ENCODE measurements at regions not wholly inside any gene's neighbourhood (a gene's known extent, or its start where the extent isn't known, plus 50 kb on each side); places are given as distances from the start of the nearest gene placed in this dataset.
"Not testable (repeated sequence)": the region's sequence is repeated elsewhere in the genome, so short reads cannot be mapped to it uniquely, and the experiment has no call there.

DNA sequence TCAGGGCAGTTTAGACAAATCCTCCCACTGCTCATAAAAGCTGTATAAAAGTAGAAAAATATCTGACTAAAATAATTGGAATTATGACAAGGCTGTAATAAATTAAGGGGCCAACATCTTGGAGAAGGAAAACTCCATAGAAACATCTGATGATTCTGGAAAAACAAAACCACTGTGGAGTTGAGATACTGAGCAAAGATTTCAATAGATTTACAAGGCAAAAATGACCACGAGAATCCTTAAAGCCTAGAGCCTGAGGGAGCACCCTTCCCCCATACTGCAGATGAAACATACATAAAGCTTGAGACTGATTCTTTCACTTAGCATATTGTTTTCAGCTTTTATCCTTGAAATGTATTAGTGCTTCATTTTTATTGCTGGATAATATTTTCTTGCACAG is 286.4 kb upstream of the MMADHC start:
- H3K36me3 Mint-ChIP-seq (ENCODE audit: low read depth), result no peaks in the 10 kb centered on the region
- no peaks in the 10 kb centered on the region for H3K27me3 Mint-ChIP-seq
- H3K9me3 Mint-ChIP-seq, result peaks cover 10% of the 10 kb centered on the region
- no peak overlapping the region for H3K27ac Mint-ChIP-seq
- H3K4me1 Mint-ChIP-seq, result no peaks in the 10 kb centered on the region
- no peak for DNase-seq
- H3K4me3 Mint-ChIP-seq, result no peak overlapping the region
- ATAC-seq, result no peak

DNA sequence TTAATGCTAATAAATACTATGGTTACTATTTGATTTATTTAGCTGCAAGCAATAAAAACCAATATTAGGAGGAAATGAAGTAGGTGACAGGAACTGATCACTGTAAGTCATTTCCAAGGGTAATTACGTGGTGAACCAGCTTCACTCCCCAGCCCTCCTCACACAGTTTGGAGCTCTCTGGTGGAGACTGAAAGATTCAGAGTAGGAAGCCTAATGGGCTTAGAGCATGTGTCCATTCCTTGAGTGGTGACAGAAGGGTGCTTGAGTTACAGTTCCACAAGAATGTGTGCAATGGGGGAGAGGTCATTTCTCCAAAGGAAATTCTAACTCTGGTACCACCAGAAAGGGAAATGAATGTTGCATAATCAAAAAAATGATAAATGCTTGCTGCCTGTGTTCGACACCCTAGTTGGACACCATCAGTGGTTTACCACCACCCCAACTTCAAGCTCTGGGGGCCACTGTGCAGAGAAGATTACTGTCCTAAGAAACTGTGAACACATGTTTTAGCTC is 285.1 kb upstream of the MMADHC start:
- ATAC-seq (no peak), DNase-seq (no peak)
- no peak overlapping the region for H3K4me3 Mint-ChIP-seq
- H3K36me3 Mint-ChIP-seq (ENCODE audit: low read depth), result no peaks in the 10 kb centered on the region
- no peaks in the 10 kb centered on the region for H3K9me3 Mint-ChIP-seq
- H3K4me1 Mint-ChIP-seq, result no peaks in the 10 kb centered on the region
- H3K27me3 Mint-ChIP-seq, result no peaks in the 10 kb centered on the region
- H3K27ac Mint-ChIP-seq, result no peak overlapping the region

DNA sequence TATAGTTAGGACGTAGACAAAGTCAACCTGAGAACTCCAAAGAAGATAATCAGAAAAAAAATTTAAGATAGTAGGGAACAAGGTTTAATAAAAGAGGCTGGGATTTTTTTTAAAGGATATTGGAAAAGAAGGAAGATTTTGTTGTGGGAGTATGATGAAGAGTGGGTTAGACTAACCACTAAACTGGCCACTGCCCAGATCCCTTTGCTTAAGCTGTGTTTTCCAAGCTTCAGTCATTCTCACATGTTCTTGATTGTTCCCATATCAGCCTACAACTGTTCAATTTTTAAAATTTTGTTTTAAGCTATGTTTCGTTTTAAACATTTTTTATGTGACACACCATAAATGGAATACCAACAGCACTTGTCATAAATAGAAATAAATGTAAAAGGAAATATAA is 284.5 kb upstream of the MMADHC start:
- H3K36me3 Mint-ChIP-seq (ENCODE audit: low read depth), result no peaks in the 10 kb centered on the region
- no peaks in the 10 kb centered on the region for H3K27me3 Mint-ChIP-seq

DNA sequence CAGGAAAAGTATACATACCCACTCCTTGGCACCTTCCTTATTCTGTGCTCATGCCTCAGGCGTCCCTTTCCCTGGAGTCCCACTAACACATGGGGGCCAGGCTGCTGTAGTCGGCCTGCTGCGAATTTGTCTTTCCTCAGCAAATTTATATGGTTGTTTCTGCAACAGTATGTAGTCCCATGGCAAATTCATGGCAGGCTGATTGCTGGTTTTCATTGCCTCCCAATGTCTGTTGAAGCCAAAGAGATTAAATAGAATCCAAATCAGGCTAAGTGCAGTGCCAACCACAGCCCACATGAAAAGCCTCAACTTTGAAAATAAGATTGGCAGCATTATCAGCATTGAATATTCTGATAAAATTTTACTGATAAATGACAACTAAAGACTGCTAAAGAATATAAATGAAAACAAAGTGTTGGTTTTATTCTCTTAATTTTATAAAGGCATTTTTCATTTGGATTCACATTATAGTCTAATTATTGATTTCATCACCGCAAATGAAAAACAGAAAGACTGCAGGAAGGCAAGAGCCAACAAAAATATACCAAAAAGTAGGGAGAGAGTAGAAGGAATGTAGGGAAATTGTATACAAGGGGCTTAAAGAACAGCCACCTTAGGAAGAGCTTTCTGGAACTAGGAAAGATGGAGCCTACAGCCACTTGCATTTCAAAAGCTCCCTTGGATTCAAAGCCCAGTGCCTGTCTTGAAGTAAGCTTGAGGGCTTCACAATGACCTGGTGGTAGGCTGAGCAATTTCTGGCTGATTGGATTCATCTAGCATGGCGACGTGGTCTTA is 283.7 kb upstream of the MMADHC start:
- Mint-ChIP-seq H3K36me3 (ENCODE audit: low read depth) (no peaks in the 10 kb centered on the region), H3K27me3 (no peaks in the 10 kb centered on the region), H3K4me1 (no peaks in the 10 kb centered on the region), H3K9me3 (peaks cover 5% of the 10 kb centered on the region), H3K27ac (no peak overlapping the region), H3K4me3 (no peak overlapping the region)
- no peak for ATAC-seq
- no peak for DNase-seq

More for the DNA sequence above, 284.5 kb upstream of the MMADHC start:
- Mint-ChIP-seq H3K27ac (no peak overlapping the region), H3K4me3 (no peak overlapping the region), H3K4me1 (no peaks in the 10 kb centered on the region), H3K9me3 (peaks cover 4% of the 10 kb centered on the region)
- no peak for ATAC-seq
- no peak for DNase-seq

DNA sequence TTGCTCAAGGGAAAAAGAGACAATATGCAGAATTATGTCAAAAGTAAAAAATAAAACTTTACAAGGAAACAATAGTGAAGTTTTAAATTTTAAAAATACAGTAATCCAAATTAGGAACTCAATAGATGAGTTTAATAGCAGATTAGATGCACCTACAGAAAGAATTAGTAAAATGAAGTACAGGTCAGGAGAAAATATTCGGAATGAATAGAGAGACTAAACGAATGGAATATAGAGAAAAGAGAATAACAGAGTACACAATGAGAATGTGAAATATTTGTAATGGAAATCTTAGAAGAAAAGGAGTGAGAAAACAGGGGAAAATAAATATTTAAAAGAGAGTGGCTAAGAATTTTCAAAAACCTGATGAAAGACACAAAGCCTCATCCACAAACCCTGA is 275.7 kb upstream of the MMADHC start:
- Mint-ChIP-seq H3K9me3 (peaks cover 16% of the 10 kb centered on the region), H3K27me3 (no peaks in the 10 kb centered on the region), H3K4me3 (no peak overlapping the region), H3K27ac (no peak overlapping the region), H3K36me3 (ENCODE audit: low read depth) (no peaks in the 10 kb centered on the region), H3K4me1 (no peaks in the 10 kb centered on the region)
- ATAC-seq (no peak), DNase-seq (no peak)

DNA sequence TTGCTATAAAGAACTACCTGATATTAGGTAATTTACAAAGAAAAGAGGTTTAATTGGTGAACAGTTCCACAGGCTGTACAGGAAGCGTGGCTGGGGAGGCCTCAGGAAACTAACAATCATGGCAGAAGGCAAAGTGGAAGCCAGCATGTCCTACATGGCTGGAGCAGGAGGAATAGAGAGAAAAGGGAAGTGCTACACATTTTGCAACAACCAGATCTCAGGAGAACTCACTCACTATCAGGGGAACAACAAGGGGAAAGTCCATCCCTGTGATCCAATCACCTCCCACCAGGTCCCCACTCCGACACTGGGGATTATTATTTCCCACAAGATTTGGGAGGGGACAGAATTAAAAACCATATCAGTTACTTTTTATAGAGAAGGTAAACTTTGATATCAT is 273.5 kb upstream of the MMADHC start:
- DNase-seq (no peak), ATAC-seq (no peak)
- Mint-ChIP-seq H3K27ac (no peak overlapping the region), H3K4me3 (no peak overlapping the region), H3K9me3 (peaks cover 15% of the 10 kb centered on the region), H3K4me1 (no peaks in the 10 kb centered on the region), H3K27me3 (no peaks in the 10 kb centered on the region), H3K36me3 (ENCODE audit: low read depth) (no peaks in the 10 kb centered on the region)

DNA sequence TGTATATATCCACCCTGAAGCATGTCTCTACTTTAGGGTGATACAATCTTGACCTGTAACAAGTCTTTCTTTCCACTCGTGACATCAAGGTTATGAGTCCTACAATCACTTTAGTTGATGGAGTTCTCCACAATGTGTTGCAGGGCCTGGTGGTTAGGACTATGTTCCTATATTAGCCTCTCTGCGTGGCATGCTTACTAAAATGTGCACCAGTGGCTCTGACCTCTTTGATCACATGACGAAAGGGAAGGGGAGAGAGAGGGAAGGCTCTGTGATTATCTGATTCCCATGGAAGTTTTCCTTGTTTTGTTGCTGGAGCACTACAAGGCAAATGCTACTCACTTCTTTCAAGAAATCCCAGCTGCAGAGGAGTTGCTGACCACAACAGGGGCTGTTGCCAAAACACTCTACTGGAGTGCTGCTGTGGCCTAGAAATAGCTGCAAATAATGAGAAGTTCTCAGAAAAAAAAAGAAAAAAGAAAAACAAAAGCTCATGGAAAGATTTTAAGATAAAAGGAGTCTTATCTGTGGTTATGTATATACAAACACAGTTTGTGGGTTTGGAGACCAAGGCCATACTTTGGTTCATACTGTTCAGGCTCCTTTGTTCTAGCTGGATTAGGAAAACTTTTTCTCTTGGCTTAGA is 272.8 kb upstream of the MMADHC start:
- Mint-ChIP-seq H3K9me3 (peaks cover 15% of the 10 kb centered on the region), H3K4me3 (no peak overlapping the region), H3K36me3 (ENCODE audit: low read depth) (no peaks in the 10 kb centered on the region), H3K4me1 (no peaks in the 10 kb centered on the region), H3K27ac (no peak overlapping the region), H3K27me3 (no peaks in the 10 kb centered on the region)
- ATAC-seq, result no peak
- no peak for DNase-seq

DNA sequence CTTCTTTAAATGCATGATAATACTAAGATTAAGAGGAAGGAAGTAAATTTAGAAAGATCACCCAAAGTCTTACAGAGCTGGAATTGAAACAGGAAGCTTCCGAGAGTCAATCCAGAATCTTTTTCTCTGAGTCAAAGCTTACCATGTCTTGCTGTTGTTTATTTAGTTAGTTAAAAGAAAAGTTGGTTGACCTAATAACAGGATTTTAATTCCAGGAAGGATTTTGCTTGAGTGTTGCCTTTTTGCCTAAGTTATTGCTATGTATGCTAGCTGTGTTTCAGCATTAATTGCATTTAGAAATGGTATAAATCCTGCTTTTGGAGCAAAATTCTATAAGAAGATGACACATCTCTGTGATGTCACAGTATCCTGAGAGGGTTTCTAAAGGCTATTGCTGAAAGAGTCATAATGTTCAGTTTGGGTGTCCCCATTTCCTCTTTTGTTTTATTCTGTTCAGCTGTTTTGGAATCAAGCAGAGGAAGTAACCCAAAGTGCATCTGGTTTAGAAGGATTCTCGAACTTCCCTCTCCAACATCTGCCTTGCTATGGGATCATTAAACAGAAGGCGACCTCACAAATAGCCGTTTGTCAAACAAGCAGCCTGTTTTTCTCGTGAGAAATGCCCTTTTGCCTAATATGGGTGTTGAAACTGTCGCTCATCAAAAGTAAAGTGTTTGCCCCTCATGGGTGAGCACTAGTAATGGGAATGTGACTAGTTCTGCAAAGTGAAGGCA is 271.5 kb upstream of the MMADHC start:
- no peaks in the 10 kb centered on the region for H3K27me3 Mint-ChIP-seq
- no peak overlapping the region for H3K4me3 Mint-ChIP-seq
- DNase-seq (no peak), ATAC-seq (no peak)
- no peak overlapping the region for H3K27ac Mint-ChIP-seq
- peaks cover 15% of the 10 kb centered on the region for H3K9me3 Mint-ChIP-seq
- no peaks in the 10 kb centered on the region for H3K36me3 Mint-ChIP-seq (ENCODE audit: low read depth)
- no peaks in the 10 kb centered on the region for H3K4me1 Mint-ChIP-seq

DNA sequence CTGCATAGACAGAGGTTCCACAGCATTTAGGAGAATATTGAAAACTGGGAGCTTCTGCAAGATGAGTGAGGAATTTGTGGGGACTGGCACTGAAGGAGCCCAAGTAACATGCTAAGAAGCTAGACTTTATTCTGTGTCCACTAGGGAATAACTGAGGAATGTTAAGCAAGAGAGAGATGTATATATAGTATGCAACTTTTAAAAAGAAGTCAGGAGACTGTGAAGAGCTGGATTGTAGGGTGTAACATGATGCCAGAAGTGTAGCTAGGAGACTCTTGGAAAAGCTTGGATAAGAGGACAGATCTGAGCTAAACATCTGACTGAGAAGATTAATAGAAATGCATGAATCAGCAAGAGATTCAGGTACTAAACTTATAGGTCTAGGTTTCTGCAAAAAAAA is 270.6 kb upstream of the MMADHC start:
- Mint-ChIP-seq H3K4me3 (no peak overlapping the region), H3K4me1 (no peaks in the 10 kb centered on the region), H3K9me3 (peaks cover 13% of the 10 kb centered on the region), H3K36me3 (ENCODE audit: low read depth) (no peaks in the 10 kb centered on the region), H3K27ac (no peak overlapping the region), H3K27me3 (no peaks in the 10 kb centered on the region)
- ATAC-seq (no peak), DNase-seq (no peak)

DNA sequence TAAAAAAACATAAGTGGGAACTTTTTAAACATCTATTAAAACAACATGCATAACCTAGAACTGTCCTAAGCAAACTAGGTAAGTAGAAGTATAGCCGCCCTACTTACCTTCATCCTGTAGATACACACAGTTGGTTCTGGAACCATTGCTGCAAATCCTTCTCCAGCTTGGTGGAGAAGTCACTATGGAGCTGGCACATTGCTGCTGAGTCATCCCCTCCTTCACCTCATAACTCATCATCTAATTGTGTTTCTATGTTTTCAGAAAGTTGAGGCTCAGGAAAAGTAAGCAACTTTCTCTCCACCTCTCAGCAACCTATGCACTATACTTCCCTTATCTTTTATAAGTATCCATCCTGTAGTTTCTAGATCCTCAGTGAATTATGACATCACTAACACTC is 269.8 kb upstream of the MMADHC start:
- no peak for DNase-seq

DNA sequence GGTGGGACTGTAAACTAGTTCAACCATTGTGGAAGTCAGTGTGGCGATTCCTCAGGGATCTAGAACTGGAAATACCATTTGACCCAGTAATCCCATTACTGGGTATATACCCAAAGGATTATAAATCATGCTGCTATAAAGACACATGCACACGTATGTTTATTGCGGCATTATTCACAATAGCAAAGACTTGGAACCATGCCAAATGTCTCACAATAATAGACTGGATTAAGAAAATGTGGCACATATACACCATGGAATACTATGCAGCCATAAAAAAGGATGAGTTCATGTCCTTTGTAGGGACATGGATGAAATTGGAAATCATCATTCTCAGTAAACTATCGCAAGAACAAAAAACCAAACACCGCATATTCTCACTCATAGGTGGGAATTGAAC is 268.3 kb upstream of the MMADHC start:
- DNase-seq, H3K4me3 Mint-ChIP-seq, H3K4me1 Mint-ChIP-seq: not testable (repeated sequence)

More for the DNA sequence above, 269.8 kb upstream of the MMADHC start:
- H3K4me1 Mint-ChIP-seq, result no peaks in the 10 kb centered on the region
- H3K9me3 Mint-ChIP-seq, result peaks cover 9% of the 10 kb centered on the region
- H3K27me3 Mint-ChIP-seq, result no peaks in the 10 kb centered on the region
- no peak overlapping the region for H3K27ac Mint-ChIP-seq
- no peak overlapping the region for H3K4me3 Mint-ChIP-seq
- no peak for ATAC-seq
- no peaks in the 10 kb centered on the region for H3K36me3 Mint-ChIP-seq (ENCODE audit: low read depth)

DNA sequence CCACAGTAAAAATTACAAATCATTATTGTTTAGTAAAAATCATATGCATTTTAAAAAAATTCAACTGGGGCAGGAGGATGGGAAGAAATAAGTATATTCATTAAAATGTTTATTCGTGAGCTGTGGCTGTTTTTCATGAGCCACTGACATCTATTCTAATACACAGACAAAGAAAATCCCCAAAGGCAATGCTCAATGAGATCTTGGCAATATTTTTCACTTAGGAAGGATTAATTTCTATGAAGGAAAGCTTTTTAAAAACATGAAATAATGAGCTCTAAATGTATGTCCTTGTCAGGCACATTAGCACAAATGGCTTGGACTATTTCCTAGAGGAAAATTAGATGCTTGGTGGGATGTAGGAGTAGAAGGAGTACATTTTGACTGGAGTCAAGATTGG is 262.0 kb upstream of the MMADHC start:
- H3K4me3 Mint-ChIP-seq, result no peak overlapping the region
- H3K9me3 Mint-ChIP-seq, result peaks cover 19% of the 10 kb centered on the region
- no peak overlapping the region for H3K27ac Mint-ChIP-seq
- no peaks in the 10 kb centered on the region for H3K27me3 Mint-ChIP-seq
- ATAC-seq, result no peak
- DNase-seq, result no peak
- H3K36me3 Mint-ChIP-seq (ENCODE audit: low read depth), result peaks cover 2% of the 10 kb centered on the region
- H3K4me1 Mint-ChIP-seq, result no peaks in the 10 kb centered on the region

More for the DNA sequence above, 268.3 kb upstream of the MMADHC start:
- ATAC-seq; H3K36me3 Mint-ChIP-seq (ENCODE audit: low read depth); H3K27ac Mint-ChIP-seq; H3K9me3 Mint-ChIP-seq; H3K27me3 Mint-ChIP-seq: not testable (repeated sequence)

DNA sequence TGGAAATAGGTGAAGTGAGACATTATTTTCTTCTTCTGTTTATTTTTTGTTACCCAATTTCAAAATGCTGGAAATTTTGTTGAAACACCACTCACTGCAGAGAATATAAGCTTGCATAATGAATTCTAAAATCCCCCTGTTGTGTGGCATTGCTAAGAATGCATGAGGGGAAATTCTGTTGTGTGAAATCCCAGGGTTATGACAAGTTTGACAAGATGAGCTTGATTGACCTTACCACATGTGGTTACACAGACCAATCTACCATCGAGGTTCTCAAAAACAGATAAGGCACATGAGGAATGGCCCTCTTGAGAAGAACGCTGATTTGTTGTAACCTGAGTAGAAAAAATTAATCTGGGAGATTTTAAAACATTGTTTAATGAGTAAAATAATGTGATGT is 261.6 kb upstream of the MMADHC start:
- Mint-ChIP-seq H3K27me3 (no peaks in the 10 kb centered on the region), H3K4me1 (no peaks in the 10 kb centered on the region), H3K4me3 (no peak overlapping the region), H3K27ac (no peak overlapping the region), H3K36me3 (ENCODE audit: low read depth) (peaks cover 2% of the 10 kb centered on the region), H3K9me3 (peaks cover 19% of the 10 kb centered on the region)
- DNase-seq, result no peak
- ATAC-seq, result no peak

DNA sequence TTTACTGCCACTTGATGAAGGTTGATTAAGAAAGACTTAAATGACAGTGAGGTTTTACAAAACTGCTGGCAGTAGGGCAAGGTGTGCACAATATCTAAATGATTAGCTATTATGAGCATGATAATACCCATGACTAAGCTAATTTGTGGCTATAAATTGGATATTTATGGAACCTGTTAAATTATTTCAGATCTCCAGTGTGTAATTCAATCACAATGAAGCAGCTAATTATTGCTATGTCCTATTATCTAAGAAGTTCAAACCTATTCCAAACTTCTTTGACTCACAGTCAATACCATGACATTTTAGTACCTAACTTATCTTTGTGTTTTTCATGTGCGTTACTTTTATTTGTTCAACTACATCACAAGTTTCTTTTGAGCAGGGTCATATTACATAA is 253.8 kb upstream of the MMADHC start:
- no peaks in the 10 kb centered on the region for H3K27me3 Mint-ChIP-seq
- peaks cover 16% of the 10 kb centered on the region for H3K9me3 Mint-ChIP-seq
- no peak overlapping the region for H3K27ac Mint-ChIP-seq
- H3K36me3 Mint-ChIP-seq (ENCODE audit: low read depth), result no peaks in the 10 kb centered on the region
- no peak for DNase-seq
- H3K4me1 Mint-ChIP-seq, result no peaks in the 10 kb centered on the region
- ATAC-seq, result no peak
- no peak overlapping the region for H3K4me3 Mint-ChIP-seq

DNA sequence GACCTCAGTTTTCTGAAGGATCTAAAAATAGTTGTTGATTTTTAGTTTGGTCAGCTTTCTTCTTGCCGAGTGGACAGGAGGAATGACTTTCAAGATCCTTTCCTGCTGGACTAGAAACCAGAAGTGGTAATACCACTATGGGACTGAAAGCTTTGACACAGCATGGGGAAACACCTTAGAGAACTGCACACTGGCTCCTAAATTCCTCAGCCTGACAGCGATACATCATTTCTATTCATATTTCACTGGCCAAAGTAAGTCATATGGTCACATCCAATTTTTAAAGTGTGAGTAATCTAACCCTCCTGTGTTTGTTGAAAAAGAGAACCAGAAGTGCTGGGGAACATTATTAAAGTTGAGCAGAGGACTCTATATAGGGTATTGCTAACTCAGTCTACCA is 244.7 kb upstream of the MMADHC start:
- Mint-ChIP-seq H3K9me3 (peaks cover 26% of the 10 kb centered on the region), H3K27me3 (no peaks in the 10 kb centered on the region), H3K27ac (no peak overlapping the region), H3K4me3 (no peak overlapping the region), H3K36me3 (ENCODE audit: low read depth) (no peaks in the 10 kb centered on the region), H3K4me1 (no peaks in the 10 kb centered on the region)
- DNase-seq (no peak), ATAC-seq (no peak)
